IMR-90 (cell line): ENCODE measurements at regions not wholly inside any gene's neighbourhood (a gene's known extent, or its start where the extent isn't known, plus 50 kb on each side); places are given as distances from the start of the nearest gene placed in this dataset.

Experiments
- ATAC-seq: fragments of 200-7000 bp; cut with Tn5 transposase; 2 replicates; pipeline ENCODE4 v1.9.1; 2020; ENCODE audit warnings: low read depth, mild to moderate bottlenecking, moderate library complexity
- BruUV-seq: library from RNA; stranded (reverse); fragments of 400-500 nt; replicated peaks from 2 replicates; lab custom pipeline; 2021; lab: Mats Ljungman, UMichigan
- CTCF ChIA-PET: fragments of 300-600 bp; formaldehyde crosslinking; extraction: SDS; loops from one replicate; lab custom pipeline; 2021; ENCODE audit warnings: antibody characterized with exemption; lab: Yijun Ruan, JAX
- POLR2A ChIA-PET: fragments of 300-600 bp; sonication (Branson Sonifier 250); formaldehyde crosslinking; loops from one replicate; lab custom pipeline; 2022; ENCODE audit warnings: antibody characterized with exemption; ENCODE audit not compliant: unreplicated experiment; lab: Charles Lee
- DNase-seq: peaks from one replicate; pipeline ENCODE4 v3.0.0; 2013
- H2AFZ ChIP-seq: replicated peaks from 2 replicates; pipeline ENCODE3; 2013; ENCODE audit warnings: low read length, mild to moderate bottlenecking; ENCODE audit not compliant: poor library complexity
- H2AK5ac ChIP-seq: 2 replicates; pipeline ENCODE4 v1.6.1; 2013; ENCODE audit warnings: low read depth, low read length, inconsistent platforms
- H2AK9ac ChIP-seq: replicated peaks from 2 replicates; pipeline ENCODE3; 2013; ENCODE audit warnings: mild to moderate bottlenecking, low read depth, low read length, moderate library complexity; ENCODE audit not compliant: poor library complexity
- H2BK120ac ChIP-seq: 2 replicates; pipeline ENCODE4 v1.6.1; 2013; ENCODE audit warnings: low read depth, low read length, inconsistent platforms
- H2BK15ac ChIP-seq: 3 replicates; pipeline ENCODE4 v1.6.1; 2013; ENCODE audit warnings: low read depth, low read length, inconsistent platforms
- H2BK20ac ChIP-seq: 2 replicates; pipeline ENCODE4 v1.6.1; 2013; ENCODE audit warnings: low read depth, mild to moderate bottlenecking, inconsistent platforms, low read length, moderate library complexity
- H2BK5ac ChIP-seq: 2 replicates; pipeline ENCODE4 v1.6.1; 2013; ENCODE audit warnings: mild to moderate bottlenecking, low read depth, low read length, inconsistent platforms; ENCODE audit not compliant: poor library complexity, severe bottlenecking
- H3K14ac ChIP-seq: replicated peaks from 2 replicates; pipeline ENCODE4 v1.6.1; 2013; ENCODE audit warnings: low read depth, low read length, inconsistent platforms
- H3K18ac ChIP-seq: 2 replicates; pipeline ENCODE4 v1.6.1; 2013; ENCODE audit warnings: low read depth, low read length, control low read depth
- H3K23ac ChIP-seq: 2 replicates; pipeline ENCODE4 v1.6.1; 2013; ENCODE audit warnings: low read depth, low read length, inconsistent platforms
- H3K27ac ChIP-seq: 2 replicates; pipeline ENCODE4 v1.5.1; 2013; ENCODE audit warnings: mild to moderate bottlenecking, control low read depth, low read length; ENCODE audit not compliant: insufficient read depth
- H3K27me3 ChIP-seq: 2 replicates; pipeline ENCODE4 v1.6.1; 2013; ENCODE audit warnings: low read length; ENCODE audit not compliant: control insufficient read depth, insufficient read depth
- H3K36me3 ChIP-seq: 2 replicates; pipeline ENCODE4 v1.6.1; 2013; ENCODE audit warnings: low read length, mixed read lengths; ENCODE audit not compliant: control insufficient read depth, insufficient read depth
- H3K4ac ChIP-seq: 2 replicates; pipeline ENCODE4 v1.6.1; 2013; ENCODE audit warnings: low read depth, low read length, inconsistent platforms
- H3K4me1 ChIP-seq: 2 replicates; pipeline ENCODE4 v1.6.1; 2013; ENCODE audit warnings: low read length, mixed read lengths; ENCODE audit not compliant: control insufficient read depth, insufficient read depth
- H3K4me2 ChIP-seq: 2 replicates; pipeline ENCODE4 v1.6.1; 2013; ENCODE audit warnings: low read depth, mild to moderate bottlenecking, control low read depth, low read length, moderate library complexity
- H3K4me3 ChIP-seq: 2 replicates; pipeline ENCODE4 v1.5.1; 2013; ENCODE audit warnings: low read depth, mild to moderate bottlenecking, control low read depth, low read length, moderate library complexity; ENCODE audit not compliant: insufficient read depth
- H3K56ac ChIP-seq: 2 replicates; pipeline ENCODE4 v1.6.1; 2013; ENCODE audit warnings: low read length, inconsistent platforms; ENCODE audit not compliant: insufficient read depth; ENCODE audit errors: extremely low read depth
- H3K79me1 ChIP-seq, 2 experiments: 2 replicates each; pipeline ENCODE4 v1.6.1; 2013; ENCODE audit warnings: low read length in 2 of 2, inconsistent platforms in 1 of 2, low read depth in 1 of 2
- H3K9ac ChIP-seq: 2 replicates; pipeline ENCODE4 v1.6.1; 2013; ENCODE audit warnings: low read depth, low read length, control low read depth
- H3K9me1 ChIP-seq: 2 replicates; pipeline ENCODE4 v1.6.1; 2013; ENCODE audit warnings: low read length, inconsistent platforms; ENCODE audit not compliant: insufficient read depth
- H3K9me3 ChIP-seq: 2 replicates; pipeline ENCODE4 v1.6.1; 2013; ENCODE audit warnings: low read length; ENCODE audit not compliant: control insufficient read depth, insufficient read depth
- H4K20me1 ChIP-seq: 2 replicates; pipeline ENCODE4 v1.6.1; 2013; ENCODE audit warnings: low read length, inconsistent platforms; ENCODE audit not compliant: insufficient read depth
- H4K5ac ChIP-seq: 2 replicates; pipeline ENCODE4 v1.6.1; 2013; ENCODE audit warnings: mild to moderate bottlenecking, low read depth, low read length, control low read depth
- H4K8ac ChIP-seq, 2 experiments: 2 replicates each; pipeline ENCODE4 v1.6.1; 2013; ENCODE audit warnings: low read depth in 2 of 2, low read length in 2 of 2, control low read depth in 1 of 2, inconsistent platforms in 1 of 2
- H4K91ac ChIP-seq: 2 replicates; pipeline ENCODE4 v1.6.1; 2013; ENCODE audit warnings: low read depth, low read length, inconsistent platforms; ENCODE audit not compliant: insufficient read depth
- BHLHE40 ChIP-seq: fragments of 150-350 bp; IDR thresholded peaks from 2 replicates; pipeline ENCODE4 v1.6.1; 2016; ENCODE audit warnings: mild to moderate bottlenecking, low read depth, low read length
- CEBPB ChIP-seq: IDR thresholded peaks from 2 replicates; pipeline ENCODE4 v1.6.1; 2012; ENCODE audit warnings: low read depth, low read length, improper control_type of control experiment
- CHD1 ChIP-seq: IDR thresholded peaks from 2 replicates; pipeline ENCODE4 v1.6.1; 2012; ENCODE audit warnings: low read depth, low read length, improper control_type of control experiment
- ELK1 ChIP-seq: fragments of 150-350 bp; IDR thresholded peaks from 2 replicates; pipeline ENCODE4 v1.6.1; 2016; ENCODE audit warnings: low read depth, mild to moderate bottlenecking, low read length, moderate library complexity, borderline replicate concordance
- FOS ChIP-seq: fragments of 150-350 bp; IDR thresholded peaks from 2 replicates; pipeline ENCODE4 v1.6.1; 2016; ENCODE audit warnings: low read depth, low read length
- MAFK ChIP-seq: IDR thresholded peaks from 2 replicates; pipeline ENCODE4 v1.6.1; 2012; ENCODE audit warnings: low read depth, low read length, improper control_type of control experiment
- MAZ ChIP-seq: IDR thresholded peaks from 2 replicates; pipeline ENCODE4 v1.6.1; 2012; ENCODE audit warnings: low read depth, mild to moderate bottlenecking, low read length, improper control_type of control experiment, moderate library complexity, borderline replicate concordance
- MXI1 ChIP-seq: IDR thresholded peaks from 2 replicates; pipeline ENCODE4 v1.6.1; 2012; ENCODE audit warnings: low read depth, mild to moderate bottlenecking, low read length, moderate library complexity, borderline replicate concordance
- NFE2L2 ChIP-seq: fragments of 150-350 bp; IDR thresholded peaks from 2 replicates; pipeline ENCODE4 v1.6.1; 2016; ENCODE audit warnings: low read depth, mild to moderate bottlenecking, low read length
- POLR2A ChIP-seq: IDR thresholded peaks from 2 replicates; pipeline ENCODE4 v1.6.1; 2012; ENCODE audit warnings: mild to moderate bottlenecking, low read depth, low read length
- RAD21 ChIP-seq: IDR thresholded peaks from 2 replicates; pipeline ENCODE4 v1.6.1; 2012; ENCODE audit warnings: low read length, improper control_type of control experiment
- RCOR1 ChIP-seq: IDR thresholded peaks from 2 replicates; pipeline ENCODE4 v1.6.1; 2012; ENCODE audit warnings: mild to moderate bottlenecking, low read length, improper control_type of control experiment; ENCODE audit not compliant: insufficient replicate concordance
- RFX5 ChIP-seq: IDR thresholded peaks from 2 replicates; pipeline ENCODE4 v1.8.0; 2012; ENCODE audit warnings: low read depth, mild to moderate bottlenecking, low read length, moderate library complexity
- SMC3 ChIP-seq: fragments of 150-350 bp; IDR thresholded peaks from 2 replicates; pipeline ENCODE4 v1.6.1; 2016; ENCODE audit warnings: low read depth, mild to moderate bottlenecking, antibody characterized with exemption, low read length, moderate library complexity
- USF2 ChIP-seq: fragments of 150-350 bp; IDR thresholded peaks from 2 replicates; pipeline ENCODE4 v1.6.1; 2017; ENCODE audit warnings: mild to moderate bottlenecking, antibody characterized with exemption, low read length, low read depth
- WGBS, 2 experiments: methylation state at CpG; one replicate each; pipeline versions ENCODE4 v1.1.5 to v1.1.7; 2013; ENCODE audit warnings: missing lambda C conversion rate in 2 of 2; ENCODE audit not compliant: insufficient read length in 1 of 2; ENCODE audit errors: extremely low coverage in 2 of 2; 5-methylcytosine and 5-hydroxymethylcytosine counted together
- dilution Hi-C: fragments of 300-500 bp; cut with HindIII; formaldehyde crosslinking; loops from one replicate; pipeline ENCODE4 v1.14.3; 2018; ENCODE audit warnings: low sequenced_read_pairs; ENCODE audit not compliant: unreplicated experiment
- in situ Hi-C: fragments of 300-500 bp; cut with MboI; formaldehyde crosslinking; loops from 3 replicates; pipeline ENCODE4 v1.14.3; 2019; ENCODE audit warnings: low sequenced_read_pairs, inconsistent platforms, mixed read lengths
- intact Hi-C: fragments of 100-400 bp; cut with micrococcal nuclease; formaldehyde crosslinking; loops from 2 replicates; pipeline ENCODE4 v1.10.0; 2022
- TF ChIP-seq, protein P1 (sequence below): conservative IDR thresholded peaks from 2 replicates; pipeline ENCODE4 v1.5.1; 2012; ENCODE audit warnings: mild to moderate bottlenecking, low read depth, low read length, improper control_type of control experiment

DNA sequence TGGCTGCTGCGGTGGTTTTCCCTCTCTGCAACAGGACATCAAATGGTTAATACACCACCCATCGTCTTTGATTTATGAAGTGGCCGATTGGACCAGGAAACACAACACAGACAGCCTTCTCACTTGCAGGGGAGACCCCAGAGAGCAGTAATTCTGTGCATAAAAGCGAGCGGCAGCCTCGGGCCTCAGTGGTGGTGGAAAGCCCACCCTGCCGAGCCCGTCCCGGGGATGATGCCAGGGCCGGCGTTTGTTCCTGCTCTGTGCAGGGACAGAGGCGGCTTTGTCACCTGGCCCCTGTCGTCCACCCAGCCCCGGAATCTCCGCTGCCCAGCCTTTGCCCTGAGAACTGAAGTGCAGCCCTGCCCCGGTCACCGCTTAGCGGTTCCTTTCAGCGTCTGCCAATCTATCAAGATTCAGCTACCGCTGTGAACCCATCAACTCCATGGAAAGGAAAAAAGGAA lies 184.4 kb downstream of the TSHZ3 start:
- no peak for TF ChIP-seq ELK1
- TF ChIP-seq USF2 = no peak
- no peak for TF ChIP-seq RFX5
- no peak for TF ChIP-seq SMC3
- TF ChIP-seq BHLHE40 = no peak
- no peak for TF ChIP-seq CHD1
- TF ChIP-seq NFE2L2 = no peak
- TF ChIP-seq MAFK = no peak
- TF ChIP-seq POLR2A = no peak
- TF ChIP-seq RCOR1 = no peak
- no peak for TF ChIP-seq MAZ
- TF ChIP-seq, protein P1, sequence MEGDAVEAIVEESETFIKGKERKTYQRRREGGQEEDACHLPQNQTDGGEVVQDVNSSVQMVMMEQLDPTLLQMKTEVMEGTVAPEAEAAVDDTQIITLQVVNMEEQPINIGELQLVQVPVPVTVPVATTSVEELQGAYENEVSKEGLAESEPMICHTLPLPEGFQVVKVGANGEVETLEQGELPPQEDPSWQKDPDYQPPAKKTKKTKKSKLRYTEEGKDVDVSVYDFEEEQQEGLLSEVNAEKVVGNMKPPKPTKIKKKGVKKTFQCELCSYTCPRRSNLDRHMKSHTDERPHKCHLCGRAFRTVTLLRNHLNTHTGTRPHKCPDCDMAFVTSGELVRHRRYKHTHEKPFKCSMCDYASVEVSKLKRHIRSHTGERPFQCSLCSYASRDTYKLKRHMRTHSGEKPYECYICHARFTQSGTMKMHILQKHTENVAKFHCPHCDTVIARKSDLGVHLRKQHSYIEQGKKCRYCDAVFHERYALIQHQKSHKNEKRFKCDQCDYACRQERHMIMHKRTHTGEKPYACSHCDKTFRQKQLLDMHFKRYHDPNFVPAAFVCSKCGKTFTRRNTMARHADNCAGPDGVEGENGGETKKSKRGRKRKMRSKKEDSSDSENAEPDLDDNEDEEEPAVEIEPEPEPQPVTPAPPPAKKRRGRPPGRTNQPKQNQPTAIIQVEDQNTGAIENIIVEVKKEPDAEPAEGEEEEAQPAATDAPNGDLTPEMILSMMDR = no peak
- TF ChIP-seq RAD21 = no peak
- TF ChIP-seq CEBPB = no peak
- no peak for TF ChIP-seq MXI1
- no peak for TF ChIP-seq FOS
- POLR2A ChIA-PET = no interaction called here

More for the DNA sequence above, 184.4 kb downstream of the TSHZ3 start:
- Histone ChIP-seq H2AK5ac (no peak overlapping the region), H4K5ac (no peak overlapping the region), H2AK9ac (no peak overlapping the region), H3K9ac (no peak overlapping the region), H4K20me1 (no peaks in the 10 kb centered on the region), H3K36me3 (no peaks in the 10 kb centered on the region), H3K9me3 (no peaks in the 10 kb centered on the region), H3K14ac (no peak overlapping the region), H4K8ac (no peak overlapping the region), H3K56ac (no peak overlapping the region), H3K27me3 (no peaks in the 10 kb centered on the region; the same call in 1 of the 2 replicates), H2BK5ac (no peak overlapping the region), H4K91ac (no peak overlapping the region), H3K27ac (no peak overlapping the region), H2BK20ac (no peak overlapping the region), H3K4me3 (no peak overlapping the region), H3K23ac (no peak overlapping the region), H2BK120ac (no peak overlapping the region), H3K18ac (no peak overlapping the region), H2BK15ac (no peak overlapping the region), H3K79me1 (no peaks in the 10 kb centered on the region), H3K4me2 (no peak overlapping the region), H3K9me1 (no peaks in the 10 kb centered on the region; the same call in 1 of the 2 replicates), H3K4me1 (no peaks in the 10 kb centered on the region; the same call in 1 of the 2 replicates), H2AFZ (peak overlapping the region; percentile 54), H3K4ac (no peak overlapping the region)
- 22% methylated on average over 5 of the region's 20 CpGs; no CpG with 5 or more reads in 1 of the 2 experiments for WGBS, 2 experiments
- no TSS peak for BruUV-seq
- no peak for DNase-seq
- intact Hi-C loops = no loop called here
- CTCF ChIA-PET = no interaction called here
- ATAC-seq = no peak
- dilution Hi-C loops = no loop called here
- in situ Hi-C loops = no loop called here
